Occipital lobe (tissue), 1 donor: ENCODE measurements at regions not wholly inside any gene's neighbourhood (a gene's known extent, or its start where the extent isn't known, plus 50 kb on each side); places are given as distances from the start of the nearest gene placed in this dataset.
"Not testable (repeated sequence)": the region's sequence is repeated elsewhere in the genome, so short reads cannot be mapped to it uniquely, and the experiment has no call there.

Experiments used
- DNase-seq: peaks from one replicate; lab custom pipeline; 2025; lab: John Stamatoyannopoulos, UW

- no peak for DNase-seq
These were observed 573.2 kb upstream of the PCDH20 start for GRCh38 chr13:61988810-61989209.

GRCh38 chr13:61975001-61975400 is 559.4 kb upstream of the PCDH20 start:
- DNase-seq: no peak

- no peak for DNase-seq
These were observed 550.1 kb upstream of the PCDH20 start for GRCh38 chr13:61965756-61966155.

- DNase-seq: no peak
These were observed 545.3 kb upstream of the PCDH20 start for GRCh38 chr13:61960981-61961380.

GRCh38 chr13:61954092-61954491 is 538.4 kb upstream of the PCDH20 start:
- DNase-seq: no peak

- DNase-seq: no peak
These were observed 535.2 kb upstream of the PCDH20 start for GRCh38 chr13:61950828-61951227.

GRCh38 chr13:61944329-61944929 is 528.8 kb upstream of the PCDH20 start:
- no peak for DNase-seq

GRCh38 chr13:61935710-61936109 is 520.1 kb upstream of the PCDH20 start:
- no peak for DNase-seq

GRCh38 chr13:61927648-61928047 is 512.0 kb upstream of the PCDH20 start:
- DNase-seq: no peak

GRCh38 chr13:61918841-61919240 is 503.2 kb upstream of the PCDH20 start:
- DNase-seq: no peak

- DNase-seq: no peak
These were observed 500.8 kb upstream of the PCDH20 start for GRCh38 chr13:61916483-61916882.

GRCh38 chr13:61913183-61913582 is 497.5 kb upstream of the PCDH20 start:
- no peak for DNase-seq

- DNase-seq: no peak
These were observed 493.4 kb upstream of the PCDH20 start for GRCh38 chr13:61908906-61909615.

GRCh38 chr13:61905054-61905453 is 489.4 kb upstream of the PCDH20 start:
- DNase-seq: no peak

- no peak for DNase-seq
These were observed 486.4 kb upstream of the PCDH20 start for GRCh38 chr13:61901946-61902541.

- no peak for DNase-seq
These were observed 484.4 kb upstream of the PCDH20 start for GRCh38 chr13:61900033-61900432.

- DNase-seq: no peak
These were observed 482.6 kb upstream of the PCDH20 start for GRCh38 chr13:61898207-61898606.

GRCh38 chr13:61891401-61891800 is 475.8 kb upstream of the PCDH20 start:
- DNase-seq: no peak

- no peak for DNase-seq
These were observed 469.2 kb upstream of the PCDH20 start for GRCh38 chr13:61884830-61885229.

GRCh38 chr13:61880578-61881283 is 465.1 kb upstream of the PCDH20 start:
- no peak for DNase-seq

GRCh38 chr13:61878565-61878964 is 462.9 kb upstream of the PCDH20 start:
- DNase-seq: not testable (repeated sequence)

- DNase-seq: no peak
These were observed 459.4 kb upstream of the PCDH20 start for GRCh38 chr13:61874970-61875579.
